T-helper 1 cell (primary cell): ENCODE measurements at regions not wholly inside any gene's neighbourhood (a gene's known extent, or its start where the extent isn't known, plus 50 kb on each side); places are given as distances from the start of the nearest gene placed in this dataset.

ENCODE experiments used
- DNase-seq, 5 donors: peaks; one replicate each; pipeline ENCODE4 v3.0.0-alpha.2; 2012 to 2020

DNA sequence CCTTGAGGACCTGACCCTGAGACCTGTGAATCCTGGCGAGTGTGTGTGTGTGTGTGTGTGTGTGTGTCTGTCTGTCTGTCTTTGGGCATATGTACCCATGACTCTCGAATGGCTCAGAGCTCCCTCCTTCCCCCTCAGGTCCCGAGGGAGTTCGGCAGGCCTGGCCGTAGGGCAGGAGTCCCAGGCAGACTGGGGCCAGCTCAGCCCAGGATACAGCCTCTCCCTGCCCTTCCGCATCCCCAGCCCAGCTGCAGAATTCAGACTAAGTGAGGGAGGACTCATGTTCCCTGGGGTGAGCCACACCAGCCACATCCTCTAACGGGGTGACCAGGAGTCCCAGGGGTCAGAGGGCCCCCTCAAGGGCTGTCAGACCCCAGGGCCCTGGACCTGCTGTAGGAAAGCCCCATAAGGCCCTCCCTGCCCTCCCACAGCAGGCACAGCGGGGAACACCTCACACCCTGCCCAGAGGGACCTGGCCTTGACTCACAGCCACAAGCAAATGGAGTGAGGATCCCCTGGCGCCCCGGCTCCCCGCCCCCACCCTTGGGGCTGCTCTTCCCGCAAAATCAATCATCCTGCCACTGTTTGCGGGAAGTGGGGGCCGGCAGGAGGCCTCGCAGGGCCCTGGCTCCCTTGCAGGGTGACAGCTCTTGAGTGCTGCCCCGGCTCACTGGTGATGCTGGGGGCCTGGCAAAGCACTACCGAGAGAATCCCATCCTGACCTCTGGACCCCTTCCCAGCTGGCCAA is 101.7 kb upstream of the CASZ1 start:
- DNase-seq = no peak

GRCh38 chr1:10898921-10899320 is 102.5 kb upstream of the CASZ1 start:
- DNase-seq = no peak

- no peak for DNase-seq
These were observed 103.2 kb upstream of the CASZ1 start for GRCh38 chr1:10899490-10900250.

DNA sequence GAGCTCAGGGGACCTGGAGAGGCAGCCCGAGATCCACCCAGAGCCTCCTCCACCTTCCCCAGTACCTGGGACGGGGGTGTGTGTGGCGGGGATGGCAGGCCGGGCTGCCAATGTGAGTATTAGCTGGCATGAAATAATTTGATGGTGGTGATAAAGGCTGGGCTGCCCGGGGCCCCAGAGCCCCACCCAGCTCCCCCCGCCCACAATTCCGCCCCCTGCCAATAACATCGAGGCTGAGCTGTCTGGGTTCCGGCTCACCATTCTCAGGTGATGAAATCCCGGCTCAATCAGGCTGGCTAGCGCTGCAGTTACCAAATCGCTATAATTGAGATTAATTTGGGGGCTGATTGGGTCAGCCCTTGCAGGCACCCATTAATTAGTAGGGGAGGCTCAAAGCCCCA is 103.8 kb upstream of the CASZ1 start:
- DNase-seq = no peak

DNA sequence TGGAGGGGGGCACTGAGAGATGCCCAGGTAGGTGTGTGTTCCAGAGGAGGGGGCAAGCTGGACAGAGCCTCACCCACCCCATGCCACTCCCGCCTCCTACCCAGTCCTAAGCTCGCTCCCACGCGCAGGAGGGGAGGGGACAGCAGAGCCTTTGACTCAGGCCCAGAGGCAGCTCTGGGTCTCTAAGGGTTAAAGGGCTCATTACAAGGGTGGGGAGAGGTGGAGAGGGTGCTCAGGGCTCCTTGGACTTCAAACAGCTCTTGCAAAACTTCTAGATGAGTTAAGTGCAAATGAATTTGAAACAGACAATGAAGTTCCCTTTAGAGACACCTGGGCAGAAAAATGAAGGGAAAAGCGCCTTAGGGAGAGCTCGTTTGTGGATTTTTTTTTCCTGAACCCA is 104.2 kb upstream of the CASZ1 start:
- no peak for DNase-seq

DNA sequence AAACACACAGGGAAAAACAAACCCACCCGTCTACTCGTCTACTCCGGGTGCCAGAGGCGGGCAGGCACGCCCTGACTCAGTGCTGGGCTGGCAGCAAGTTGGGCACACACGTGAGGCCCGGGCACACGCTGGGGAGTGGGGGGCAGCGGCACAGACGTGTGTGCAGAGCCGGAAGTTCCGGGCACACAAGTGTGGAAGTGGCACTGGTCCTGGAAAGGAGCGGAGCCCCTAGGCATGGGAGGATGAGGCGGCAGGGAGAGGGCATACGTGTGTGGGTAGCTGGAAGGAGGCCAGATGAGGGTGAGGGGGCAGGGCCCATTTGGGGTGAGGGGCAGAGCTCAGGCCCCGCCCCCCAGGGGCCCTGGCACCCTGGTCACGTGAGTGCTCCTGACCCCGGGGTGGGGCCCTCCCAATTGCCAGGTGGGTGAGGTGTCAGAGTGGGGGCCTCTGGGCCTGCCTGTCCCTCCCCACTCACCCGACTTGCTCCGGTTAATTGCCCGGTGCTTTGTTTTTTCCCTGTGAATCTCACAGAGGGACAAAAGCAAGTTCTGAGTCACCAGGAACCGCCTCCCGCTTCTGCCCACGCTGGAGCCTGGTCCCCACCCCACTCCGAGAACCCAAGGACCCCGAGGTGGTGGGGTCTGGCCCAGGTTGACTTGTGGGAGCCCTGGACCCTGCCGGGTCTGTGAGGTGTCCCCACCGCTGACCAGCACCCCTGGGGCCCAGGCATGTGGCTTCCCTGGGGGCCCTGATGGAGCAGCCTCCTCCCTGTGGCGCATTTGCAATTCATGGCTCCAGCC is 104.8 kb upstream of the CASZ1 start:
- no peak for DNase-seq

GRCh38 chr1:10901891-10902805 is 105.7 kb upstream of the CASZ1 start:
- DNase-seq = no peak

DNA sequence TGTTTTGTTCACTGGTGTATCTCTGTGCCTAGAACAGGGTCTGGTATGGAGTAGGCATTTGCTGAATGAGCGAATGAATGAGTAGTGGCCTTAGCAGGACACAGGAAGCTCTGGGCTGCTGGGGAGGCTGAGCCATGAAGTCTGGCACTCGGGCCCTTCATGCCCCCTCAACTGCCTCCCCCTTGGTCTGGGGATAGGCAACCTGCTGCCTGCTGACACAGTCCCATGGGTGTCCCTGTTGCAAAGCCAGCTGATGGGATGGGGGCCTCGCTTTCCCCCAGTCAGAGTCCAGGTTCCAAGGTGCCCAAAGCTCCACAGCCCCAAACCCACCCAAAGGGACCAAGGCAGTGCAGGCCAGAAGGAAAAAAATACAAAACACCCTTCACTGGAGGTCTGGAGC is 107.0 kb upstream of the CASZ1 start:
- DNase-seq = no peak

GRCh38 chr1:10903821-10904220 is 107.4 kb upstream of the CASZ1 start:
- peak in 1 of 5 donors; percentile 23 for DNase-seq

DNA sequence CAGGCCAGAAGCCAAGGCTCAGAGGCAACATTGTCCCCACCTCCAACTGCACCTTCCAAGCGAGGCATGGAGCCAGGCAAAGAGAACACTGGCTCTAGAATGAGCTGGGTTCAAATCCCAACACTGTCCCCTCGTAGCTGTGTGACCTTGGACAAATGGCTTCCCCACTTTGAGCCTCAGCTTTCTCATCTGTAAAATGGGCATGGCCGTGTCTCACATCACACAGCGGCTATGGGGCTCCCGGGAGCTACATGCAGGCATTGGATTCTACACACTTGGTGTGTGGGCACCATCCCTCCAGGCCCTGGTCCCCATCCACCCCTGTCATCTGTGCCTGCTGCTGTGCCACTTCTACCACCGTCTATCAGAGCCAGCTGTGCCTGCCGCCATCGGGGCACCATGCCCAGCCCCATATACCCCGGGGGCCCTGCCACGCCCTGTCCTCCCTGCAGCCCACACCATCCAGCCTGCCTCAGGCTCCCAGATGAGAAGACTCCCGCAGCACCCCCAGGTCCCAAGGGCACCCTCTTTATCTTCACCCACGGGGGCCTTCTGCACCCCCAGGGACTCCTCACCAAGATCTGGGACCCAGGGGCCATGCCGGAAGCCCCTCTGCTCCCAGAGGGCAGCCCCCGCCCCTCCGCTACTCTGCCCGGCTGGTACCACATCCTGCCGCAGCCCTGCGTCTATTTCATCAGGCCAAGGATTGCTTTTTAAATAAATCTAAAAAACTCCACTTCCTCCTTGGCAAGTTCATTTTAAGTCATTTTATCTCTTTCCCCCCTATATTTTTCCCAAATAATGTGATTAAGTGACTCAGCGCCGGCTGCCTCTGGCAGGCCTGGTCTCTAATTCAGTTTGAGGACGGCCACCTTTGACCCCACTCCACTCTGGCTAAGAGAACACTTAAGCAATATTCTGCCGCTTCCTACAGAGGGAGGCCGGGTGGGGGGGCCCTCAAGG is 107.8 kb upstream of the TARDBP start:
- peak in 1 of 5 donors; percentile 23 for DNase-seq

- no peak for DNase-seq
These were observed 106.4 kb upstream of the TARDBP start for GRCh38 chr1:10905841-10906655.

DNA sequence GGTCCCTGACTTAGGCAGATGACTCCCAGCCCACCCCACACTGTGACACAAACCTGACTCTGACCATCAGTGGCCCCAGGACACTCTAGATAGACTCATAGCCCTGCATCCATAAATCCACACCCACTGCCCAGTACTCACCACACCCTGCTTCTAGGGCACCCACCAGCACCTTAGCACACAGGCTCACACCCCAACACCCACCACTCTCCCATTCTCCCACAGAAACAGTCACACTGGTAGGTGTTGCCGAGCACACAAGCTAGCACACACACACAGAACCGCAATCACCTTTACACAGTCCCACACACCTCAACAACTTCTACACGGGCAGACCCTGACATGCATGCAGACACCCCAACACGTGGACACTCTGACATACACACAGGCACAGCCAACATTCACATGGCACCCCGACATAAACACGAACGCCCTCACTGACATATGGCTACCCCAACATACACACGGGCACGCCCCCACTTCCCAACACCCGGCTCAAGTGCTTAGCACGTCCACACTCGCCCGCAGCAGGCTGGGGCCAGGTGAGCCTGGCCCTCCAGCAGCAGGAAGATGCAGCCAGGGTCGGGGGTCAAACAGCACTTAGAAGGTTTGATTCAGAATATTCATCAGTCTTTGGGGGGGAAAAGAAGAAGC is 105.5 kb upstream of the TARDBP start:
- DNase-seq = no peak

DNA sequence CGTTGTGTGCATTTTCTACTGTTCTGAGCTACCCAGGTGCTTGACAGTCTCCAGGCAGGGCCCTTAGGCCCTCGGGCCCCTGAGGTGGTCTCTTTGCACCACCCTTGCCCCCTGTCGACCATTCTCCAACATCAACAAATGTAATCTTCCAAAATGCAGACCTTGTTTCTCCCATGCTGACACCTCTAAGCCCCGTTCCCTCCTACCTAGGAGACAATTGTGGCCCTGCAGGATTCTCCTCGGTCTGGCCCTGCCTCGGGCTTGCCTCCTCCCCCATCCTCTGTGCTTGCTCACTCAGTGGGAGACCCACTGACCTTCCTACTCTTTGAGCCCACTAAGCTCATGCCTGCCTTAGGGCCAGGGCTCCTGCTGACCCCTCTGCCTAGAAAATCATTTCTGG is 104.2 kb upstream of the TARDBP start:
- DNase-seq = no peak

DNA sequence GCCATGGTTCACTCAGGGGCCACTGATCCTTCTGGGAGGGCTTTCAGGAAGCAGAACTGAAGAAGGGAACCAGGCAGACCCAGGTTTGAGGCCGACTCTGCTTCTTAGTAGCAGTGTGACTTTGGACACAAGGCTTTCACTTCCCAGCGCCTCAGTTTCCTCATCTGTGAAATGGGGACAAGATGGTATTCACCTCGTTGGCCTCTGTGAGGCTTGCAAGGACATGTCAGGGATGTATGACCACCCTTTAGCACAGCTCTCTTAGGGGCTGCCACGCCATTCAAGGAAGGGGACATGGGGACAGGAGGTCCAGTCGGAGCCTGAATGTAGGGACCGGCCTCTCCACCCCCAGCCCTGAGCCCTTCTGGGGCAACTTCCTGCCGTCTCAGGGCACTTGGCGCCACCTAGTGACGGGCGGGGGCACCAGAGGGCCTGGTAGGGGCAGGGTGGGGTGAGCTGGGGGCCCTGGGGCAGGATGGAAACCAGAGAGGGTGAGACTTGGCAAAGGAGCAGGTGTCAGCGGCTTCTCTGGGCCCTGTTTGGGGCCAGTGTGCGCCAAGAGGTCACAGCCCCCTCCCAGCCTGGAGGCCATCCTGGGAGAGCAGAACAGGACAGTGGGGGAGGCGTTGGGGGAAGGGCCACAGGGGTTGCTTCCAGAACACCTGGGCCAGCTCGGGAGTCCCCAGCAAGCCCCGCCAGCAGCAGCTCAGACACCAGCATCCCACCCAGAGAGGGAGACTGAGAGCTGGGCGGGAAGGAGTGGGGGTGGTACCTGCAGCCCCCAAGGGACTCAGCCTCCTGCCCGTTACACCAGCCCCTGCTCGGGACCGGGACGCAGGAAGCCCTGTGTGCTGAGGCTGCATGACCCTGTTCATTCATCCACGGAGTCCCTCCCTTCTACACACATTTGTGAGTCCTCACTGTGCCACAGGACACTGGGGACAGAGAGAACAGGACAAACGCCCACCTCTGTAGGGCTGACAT is 102.5 kb upstream of the TARDBP start:
- peak; percentile 34 to 67 (median 60) for DNase-seq

- no peak for DNase-seq
These were observed 101.6 kb upstream of the TARDBP start for GRCh38 chr1:10910681-10911489.

DNA sequence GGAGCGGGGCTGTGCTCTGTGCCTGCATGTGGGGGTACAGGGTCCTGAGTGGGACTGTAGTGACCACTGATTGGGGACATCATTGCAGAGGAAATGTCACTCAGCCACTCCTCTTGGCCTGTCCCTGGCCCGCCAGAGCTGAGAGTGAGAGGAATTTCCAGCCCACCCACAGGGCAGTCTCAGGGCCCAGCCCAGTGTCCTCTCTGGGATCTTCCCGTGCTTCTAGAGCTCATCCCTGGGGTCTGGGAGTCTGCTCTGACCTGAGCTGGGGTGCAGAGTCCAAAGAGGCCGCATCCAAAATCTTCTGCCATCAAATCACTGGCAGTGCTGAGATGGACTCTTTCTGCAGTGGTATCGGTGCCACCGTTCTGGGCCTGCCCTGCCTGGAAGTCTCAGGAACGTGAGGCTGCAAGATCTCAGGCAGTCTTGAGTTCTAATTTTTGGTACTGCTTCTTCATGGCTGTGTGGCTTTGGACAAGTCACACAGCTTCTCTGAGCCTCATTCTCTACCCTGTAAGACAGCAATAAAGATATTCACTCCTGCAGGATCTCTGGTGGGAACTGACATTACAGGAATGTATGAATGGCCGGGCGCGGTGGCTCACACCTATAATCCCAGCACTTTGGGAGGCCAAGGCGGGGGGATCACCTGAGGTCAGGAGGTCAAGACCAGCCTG is 100.8 kb upstream of the TARDBP start:
- no peak for DNase-seq

DNA sequence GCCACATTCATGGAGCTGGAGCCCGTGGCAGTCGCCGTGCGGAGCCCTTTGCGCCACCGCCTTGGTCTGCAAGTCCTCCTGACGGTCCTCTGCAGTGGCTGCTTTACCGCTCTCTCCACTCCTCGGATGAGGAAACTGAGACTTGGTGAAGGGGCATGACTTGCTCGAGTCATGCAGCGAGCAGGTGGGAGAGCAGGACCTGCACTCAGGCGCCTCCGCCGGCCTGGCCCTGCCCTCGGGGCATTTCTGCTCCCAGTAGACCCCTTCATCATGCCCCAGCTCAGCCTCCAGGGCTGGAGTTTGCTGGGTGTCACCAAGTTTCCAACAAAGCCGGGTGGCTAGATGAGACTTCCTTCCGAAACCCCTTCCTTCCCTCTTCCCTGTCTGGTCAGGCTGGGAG is 100.0 kb upstream of the TARDBP start:
- no peak for DNase-seq
